ENCODE measurements at regions not wholly inside any gene's neighbourhood (a gene's known extent, or its start where the extent isn't known, plus 50 kb on each side); places are given as distances from the start of the nearest gene placed in this dataset.

DNA sequence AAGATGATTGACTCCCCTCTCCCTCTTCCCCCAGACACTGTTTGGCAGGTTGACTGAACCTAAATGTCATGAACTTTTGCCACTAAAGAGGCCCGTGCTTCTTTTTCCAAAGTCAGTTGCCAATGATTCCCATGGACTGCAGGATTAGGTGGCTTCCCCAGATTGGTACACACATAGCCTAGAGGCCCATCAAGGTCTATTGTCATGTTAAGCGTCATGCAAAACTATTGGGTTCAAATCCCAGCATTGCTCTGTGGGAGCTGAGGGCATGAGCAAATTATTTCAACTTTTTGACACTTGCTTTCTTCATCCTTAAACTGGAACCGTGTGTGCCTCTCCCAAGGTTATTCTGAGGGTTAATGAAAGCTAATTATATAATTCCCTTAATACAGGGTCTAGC, 430.2 kb upstream of the TBX3 start:
- Histone ChIP-seq H4K20me1 (ENCODE audit: insufficient read depth) (no peaks in the 10 kb centered on the region), H3K4me3 (replicated peaks in 1 of 2; ENCODE audit: low read depth in 1 of 2, low read length in 2 of 2) (no peak overlapping the region), H3K79me2 (ENCODE audit: insufficient read depth, low read length) (no peaks in the 10 kb centered on the region), H3K9me3 (ENCODE audit: control insufficient read depth in 1 of 2, insufficient read depth in 1 of 2, low read depth in 1 of 2, low read length in 2 of 2) (no peaks in the 10 kb centered on the region), H2AFZ (ENCODE audit: low read depth, low read length, poor library complexity, severe bottlenecking) (no peak overlapping the region), H3K4me1 (ENCODE audit: control insufficient read depth in 1 of 2, insufficient read depth in 2 of 2, low read length in 2 of 2) (no peaks in the 10 kb centered on the region), H3K9ac (ENCODE audit: low read length) (no peak overlapping the region), H3K4me2 (ENCODE audit: low read length) (no peak overlapping the region), H3K27ac (ENCODE audit: low read depth, low read length) (no peak overlapping the region), H3K36me3 (ENCODE audit: control insufficient read depth in 1 of 2, insufficient read depth in 2 of 2, low read length in 2 of 2) (no peaks in the 10 kb centered on the region), H3K27me3 (ENCODE audit: insufficient read depth, low read length) (no peaks in the 10 kb centered on the region), H3K9me2 (ENCODE audit: insufficient read depth) (no peaks in the 10 kb centered on the region)
- no peak for ATAC-seq
- no peak for DNase-seq (ENCODE audit: low read depth, low spot score)
- ChIA-PET CTCF (no interaction called here), POLR2A (no interaction called here), RAD21 (ENCODE audit: low non-redundant PET in 1 of 2, low total read pairs in 2 of 2, uncharacterized antibody in 2 of 2, unreplicated experiment in 2 of 2) (no interaction called here)
- intact Hi-C loops (cut with micrococcal nuclease) = no loop called here
- TF ChIP-seq POLR2AphosphoS5 (IDR thresholded peaks at IDR 0.05; ENCODE audit: low read depth, low read length) (no peak), CBX3 (IDR thresholded peaks at IDR 0.05; ENCODE audit: low read depth) (no peak), EZH2phosphoT487 (IDR thresholded peaks at IDR 0.05; ENCODE audit: borderline replicate concordance) (no peak), FOSL1 (IDR thresholded peaks at IDR 0.05; ENCODE audit: low read depth) (no peak), RAD21 (IDR thresholded peaks at IDR 0.05; ENCODE audit: low read depth) (no peak), ELF1 (IDR thresholded peaks at IDR 0.05; ENCODE audit: borderline replicate concordance, low read depth) (no peak), POLR2A (IDR thresholded peaks at IDR 0.05; ENCODE audit: borderline replicate concordance, extremely low read depth, insufficient read depth, insufficient read length) (no peak), EZH2 (IDR thresholded peaks at IDR 0.05) (no peak)
- TF ChIP-seq, protein P1, sequence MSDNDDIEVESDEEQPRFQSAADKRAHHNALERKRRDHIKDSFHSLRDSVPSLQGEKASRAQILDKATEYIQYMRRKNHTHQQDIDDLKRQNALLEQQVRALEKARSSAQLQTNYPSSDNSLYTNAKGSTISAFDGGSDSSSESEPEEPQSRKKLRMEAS (IDR thresholded peaks at IDR 0.05) = no peak
- TF ChIP-seq, protein P2, sequence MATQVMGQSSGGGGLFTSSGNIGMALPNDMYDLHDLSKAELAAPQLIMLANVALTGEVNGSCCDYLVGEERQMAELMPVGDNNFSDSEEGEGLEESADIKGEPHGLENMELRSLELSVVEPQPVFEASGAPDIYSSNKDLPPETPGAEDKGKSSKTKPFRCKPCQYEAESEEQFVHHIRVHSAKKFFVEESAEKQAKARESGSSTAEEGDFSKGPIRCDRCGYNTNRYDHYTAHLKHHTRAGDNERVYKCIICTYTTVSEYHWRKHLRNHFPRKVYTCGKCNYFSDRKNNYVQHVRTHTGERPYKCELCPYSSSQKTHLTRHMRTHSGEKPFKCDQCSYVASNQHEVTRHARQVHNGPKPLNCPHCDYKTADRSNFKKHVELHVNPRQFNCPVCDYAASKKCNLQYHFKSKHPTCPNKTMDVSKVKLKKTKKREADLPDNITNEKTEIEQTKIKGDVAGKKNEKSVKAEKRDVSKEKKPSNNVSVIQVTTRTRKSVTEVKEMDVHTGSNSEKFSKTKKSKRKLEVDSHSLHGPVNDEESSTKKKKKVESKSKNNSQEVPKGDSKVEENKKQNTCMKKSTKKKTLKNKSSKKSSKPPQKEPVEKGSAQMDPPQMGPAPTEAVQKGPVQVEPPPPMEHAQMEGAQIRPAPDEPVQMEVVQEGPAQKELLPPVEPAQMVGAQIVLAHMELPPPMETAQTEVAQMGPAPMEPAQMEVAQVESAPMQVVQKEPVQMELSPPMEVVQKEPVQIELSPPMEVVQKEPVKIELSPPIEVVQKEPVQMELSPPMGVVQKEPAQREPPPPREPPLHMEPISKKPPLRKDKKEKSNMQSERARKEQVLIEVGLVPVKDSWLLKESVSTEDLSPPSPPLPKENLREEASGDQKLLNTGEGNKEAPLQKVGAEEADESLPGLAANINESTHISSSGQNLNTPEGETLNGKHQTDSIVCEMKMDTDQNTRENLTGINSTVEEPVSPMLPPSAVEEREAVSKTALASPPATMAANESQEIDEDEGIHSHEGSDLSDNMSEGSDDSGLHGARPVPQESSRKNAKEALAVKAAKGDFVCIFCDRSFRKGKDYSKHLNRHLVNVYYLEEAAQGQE (IDR thresholded peaks at IDR 0.05; ENCODE audit: low read depth) = no peak
- no TSS peak for BruUV-seq (replicated peaks)

Data from HCT116 (cell line).